Testis (tissue), 2 donors: ENCODE measurements at regions not wholly inside any gene's neighbourhood (a gene's known extent, or its start where the extent isn't known, plus 50 kb on each side); places are given as distances from the start of the nearest gene placed in this dataset.

Experiments used
- POLR2A ChIP-seq: fragments of 450-650 bp; IDR thresholded peaks from one replicate; pipeline ENCODE4 v1.6.1; 2017; ENCODE audit warnings: antibody characterized with exemption, mild to moderate bottlenecking, moderate library complexity
- TF ChIP-seq, protein P1 (sequence below), 3 experiments: fragments of 450-650 bp in 2 of 3; fragments of 200-600 bp in 1 of 3; sonication (generic) in 1 of 3; IDR thresholded peaks; one replicate each; pipeline ENCODE4 v1.5.1; 2016 to 2019; ENCODE audit warnings: antibody characterized with exemption in 3 of 3, mild to moderate bottlenecking in 2 of 3, moderate library complexity in 1 of 3

DNA sequence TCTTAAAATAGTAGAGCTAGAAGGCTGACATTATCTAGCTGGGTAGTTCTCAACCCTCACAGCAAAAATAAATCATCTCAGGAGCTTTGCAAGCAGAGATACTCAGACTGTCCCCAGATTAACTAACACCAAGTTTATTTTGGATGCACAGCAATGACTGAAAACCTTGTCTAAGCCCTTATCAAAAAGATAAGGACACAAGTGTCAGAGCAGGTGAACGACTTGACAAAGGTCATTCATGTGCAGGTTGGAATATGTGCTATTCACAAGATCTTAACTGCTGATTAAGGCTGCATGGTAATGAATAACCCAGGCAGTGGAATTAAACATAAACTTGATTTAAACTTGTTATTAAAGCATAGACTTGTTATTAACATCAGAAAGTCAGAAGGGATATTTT, 246.6 kb downstream of the BTG1 start:
- TF ChIP-seq POLR2A, result no peak
- TF ChIP-seq, protein P1, sequence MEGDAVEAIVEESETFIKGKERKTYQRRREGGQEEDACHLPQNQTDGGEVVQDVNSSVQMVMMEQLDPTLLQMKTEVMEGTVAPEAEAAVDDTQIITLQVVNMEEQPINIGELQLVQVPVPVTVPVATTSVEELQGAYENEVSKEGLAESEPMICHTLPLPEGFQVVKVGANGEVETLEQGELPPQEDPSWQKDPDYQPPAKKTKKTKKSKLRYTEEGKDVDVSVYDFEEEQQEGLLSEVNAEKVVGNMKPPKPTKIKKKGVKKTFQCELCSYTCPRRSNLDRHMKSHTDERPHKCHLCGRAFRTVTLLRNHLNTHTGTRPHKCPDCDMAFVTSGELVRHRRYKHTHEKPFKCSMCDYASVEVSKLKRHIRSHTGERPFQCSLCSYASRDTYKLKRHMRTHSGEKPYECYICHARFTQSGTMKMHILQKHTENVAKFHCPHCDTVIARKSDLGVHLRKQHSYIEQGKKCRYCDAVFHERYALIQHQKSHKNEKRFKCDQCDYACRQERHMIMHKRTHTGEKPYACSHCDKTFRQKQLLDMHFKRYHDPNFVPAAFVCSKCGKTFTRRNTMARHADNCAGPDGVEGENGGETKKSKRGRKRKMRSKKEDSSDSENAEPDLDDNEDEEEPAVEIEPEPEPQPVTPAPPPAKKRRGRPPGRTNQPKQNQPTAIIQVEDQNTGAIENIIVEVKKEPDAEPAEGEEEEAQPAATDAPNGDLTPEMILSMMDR (IDR thresholded peaks at IDR 0.05), result no peak
